ENCODE measurements at regions not wholly inside any gene's neighbourhood (a gene's known extent, or its start where the extent isn't known, plus 50 kb on each side); places are given as distances from the start of the nearest gene placed in this dataset.

- Histone ChIP-seq H3K79me2 (ENCODE audit: insufficient read depth, low read length) (no peaks in the 10 kb centered on the region), H3K9me3 (ENCODE audit: low read length) (no peaks in the 10 kb centered on the region), H3K4me2 (ENCODE audit: low read depth, low read length) (0 out of 2 replicates have a peak overlapping the region, but pooled peaks have one; percentile 8), H3K36me3 (replicated peaks in 1 of 2; ENCODE audit: control insufficient read depth in 1 of 2, insufficient read depth in 2 of 2, low read length in 2 of 2) (no peaks in the 10 kb centered on the region), H3K9ac (ENCODE audit: insufficient read depth, low read depth, low read length) (no peak overlapping the region), H3K4me1 (ENCODE audit: insufficient read depth, low read length) (peaks cover 27% of the 10 kb centered on the region), H4K20me1 (ENCODE audit: insufficient read depth, low read length) (no peaks in the 10 kb centered on the region), H3K27me3 (ENCODE audit: control insufficient read depth in 1 of 2, insufficient read depth in 2 of 2, low read length in 2 of 2) (no peaks in the 10 kb centered on the region), H3K27ac (ENCODE audit: extremely low read length, insufficient read depth, low read length) (no peak overlapping the region), H3K4me3 (replicated peaks in 1 of 3; ENCODE audit: insufficient read depth in 1 of 3, low read depth in 2 of 3, low read length in 3 of 3) (no peak overlapping the region), H2AFZ (ENCODE audit: low read length) (no peak overlapping the region)
- in situ Hi-C loops (cut with HindIII; ENCODE audit: extremely low pct_ligation_motif_present, low pct_unique_long_range_greater_than_20kb) (no loop called here), intact Hi-C loops (cut with micrococcal nuclease; ENCODE audit: unreplicated experiment) (no loop called here)
- peak; percentile 68 for DNase-seq (ENCODE audit: low spot score)
- ChIA-PET POLR2A (interaction anchor here (1.1 kb wide), 1 partner anchor 284 kb away, joined by 4 read pairs; the partner anchor contains the start of gene STT3B), CTCF (ENCODE audit: low intra/inter-chr PET ratio, low total read pairs) (interaction anchor here (1.1 kb wide), 1 partner anchor 200 kb away, joined by 4 read pairs; no protein-coding TSS in a partner anchor)
- WGBS (ENCODE audit: low lambda C conversion rate), result 34% methylated on average over 5 of the region's 5 CpGs
- FAIRE-seq, result peak; percentile 65
- no TSS peak for BruUV-seq (replicated peaks)
- peak; percentile 96 for ATAC-seq
- no peak for TF ChIP-seq SOX13 (IDR thresholded peaks at IDR 0.05)
- TF ChIP-seq SOX13 (CRISPR knock-in tag; conservative IDR thresholded peaks at IDR 0.05 in 1 of 2, IDR thresholded peaks at IDR 0.05 in 1 of 2), result peak in 1 of 2 experiments; percentile 25; a peak in 2 of 4 replicates
- TF ChIP-seq, protein P1, sequence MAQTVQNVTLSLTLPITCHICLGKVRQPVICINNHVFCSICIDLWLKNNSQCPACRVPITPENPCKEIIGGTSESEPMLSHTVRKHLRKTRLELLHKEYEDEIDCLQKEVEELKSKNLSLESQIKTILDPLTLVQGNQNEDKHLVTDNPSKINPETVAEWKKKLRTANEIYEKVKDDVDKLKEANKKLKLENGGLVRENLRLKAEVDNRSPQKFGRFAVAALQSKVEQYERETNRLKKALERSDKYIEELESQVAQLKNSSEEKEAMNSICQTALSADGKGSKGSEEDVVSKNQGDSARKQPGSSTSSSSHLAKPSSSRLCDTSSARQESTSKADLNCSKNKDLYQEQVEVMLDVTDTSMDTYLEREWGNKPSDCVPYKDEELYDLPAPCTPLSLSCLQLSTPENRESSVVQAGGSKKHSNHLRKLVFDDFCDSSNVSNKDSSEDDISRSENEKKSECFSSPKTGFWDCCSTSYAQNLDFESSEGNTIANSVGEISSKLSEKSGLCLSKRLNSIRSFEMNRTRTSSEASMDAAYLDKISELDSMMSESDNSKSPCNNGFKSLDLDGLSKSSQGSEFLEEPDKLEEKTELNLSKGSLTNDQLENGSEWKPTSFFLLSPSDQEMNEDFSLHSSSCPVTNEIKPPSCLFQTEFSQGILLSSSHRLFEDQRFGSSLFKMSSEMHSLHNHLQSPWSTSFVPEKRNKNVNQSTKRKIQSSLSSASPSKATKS (CRISPR knock-in tag; IDR thresholded peaks at IDR 0.05), result no peak
- 0 out of 2 replicates have a peak, but pooled peaks have one; percentile 45 for TF ChIP-seq HMGXB3 (CRISPR knock-in tag; IDR thresholded peaks at IDR 0.05; ENCODE audit: borderline replicate concordance)
- peak; percentile 69; the same call in 1 of the 2 replicates for TF ChIP-seq HMG20A (CRISPR knock-in tag; IDR thresholded peaks at IDR 0.05; ENCODE audit: borderline replicate concordance)
- peak; percentile 28; the same call in 1 of the 2 replicates for TF ChIP-seq ZGPAT (CRISPR knock-in tag; IDR thresholded peaks at IDR 0.05)
- peak; percentile 72 for TF ChIP-seq FOXA3 (CRISPR knock-in tag; IDR thresholded peaks at IDR 0.05)
- TF ChIP-seq GATA4 (IDR thresholded peaks at IDR 0.05; ENCODE audit: borderline replicate concordance, low read depth), result no peak
- peak; percentile 67 for TF ChIP-seq BCL6 (CRISPR knock-in tag; IDR thresholded peaks at IDR 0.05)
- TF ChIP-seq GLI4 (CRISPR knock-in tag; IDR thresholded peaks at IDR 0.05; ENCODE audit: borderline replicate concordance), result no peak; the same call in 1 of the 2 replicates
- peak; percentile 45; the same call in 1 of the 2 replicates for TF ChIP-seq NFIC (IDR thresholded peaks at IDR 0.05; ENCODE audit: low read length)
- TF ChIP-seq XRCC5 (optimal IDR thresholded peaks at IDR 0.05; ENCODE audit: low read length), result peak; percentile 61
- TF ChIP-seq KAT2B (IDR thresholded peaks at IDR 0.05; ENCODE audit: borderline replicate concordance, low read depth, low read length), result peak; percentile 40; the same call in 1 of the 2 replicates
- TF ChIP-seq ZNF501 (CRISPR knock-in tag; IDR thresholded peaks at IDR 0.05), result 0 out of 2 replicates have a peak, but pooled peaks have one; percentile 46
- TF ChIP-seq TEAD3 (CRISPR knock-in tag; optimal IDR thresholded peaks at IDR 0.05; ENCODE audit: borderline replicate concordance), result peak; percentile 38
- TF ChIP-seq DPF2 (CRISPR knock-in tag; IDR thresholded peaks at IDR 0.05; ENCODE audit: borderline replicate concordance, low read depth), result peak; percentile 48; the same call in 1 of the 2 replicates
Measured at GRCh38 chr3:31247850-31248562, 284.7 kb upstream of the STT3B start.

Data from HepG2 (cell line).